ENCODE measurements at regions not wholly inside any gene's neighbourhood (a gene's known extent, or its start where the extent isn't known, plus 50 kb on each side); places are given as distances from the start of the nearest gene placed in this dataset.

- H3K4me3 ChIP-seq, result no peak overlapping the region
- ChIA-PET POLR2A (interaction anchor here (0.6 kb wide), 1 partner anchor 17 kb away, joined by 3 read pairs; no protein-coding TSS in a partner anchor), CTCF (ENCODE audit: low intra/inter-chr PET ratio) (no interaction called here)
- no peaks in the 10 kb centered on the region for H4K20me1 ChIP-seq (replicated peaks; ENCODE audit: control insufficient read depth, insufficient read depth, low read length)
- TF ChIP-seq ZNF830 (CRISPR knock-in tag; IDR thresholded peaks at IDR 0.05), result no peak
- no peak for TF ChIP-seq CREB1 (IDR thresholded peaks at IDR 0.05)
- no peak for TF ChIP-seq CREB1 (CRISPR knock-in tag; IDR thresholded peaks at IDR 0.05)
- TF ChIP-seq TARDBP (IDR thresholded peaks at IDR 0.05), result no peak
- no peak for TF ChIP-seq RNF219 (CRISPR knock-in tag; IDR thresholded peaks at IDR 0.05)
- no peak for TF ChIP-seq HLTF (IDR thresholded peaks at IDR 0.05)
- no peak for TF ChIP-seq ZNF699 (CRISPR knock-in tag; IDR thresholded peaks at IDR 0.05; ENCODE audit: insufficient replicate concordance)
- no peak for TF ChIP-seq ID3 (CRISPR knock-in tag; IDR thresholded peaks at IDR 0.05)
- TF ChIP-seq ID3 (tag; IDR thresholded peaks at IDR 0.05), result no peak
- no peak for TF ChIP-seq NFYB (IDR thresholded peaks at IDR 0.05; ENCODE audit: extremely low read depth, insufficient read length)
- TF ChIP-seq ERF (CRISPR knock-in tag; IDR thresholded peaks at IDR 0.05), result no peak
- DNase-seq (ENCODE audit: extremely low read depth in 1 of 4, low spot score in 3 of 4), result no peak
- no peak overlapping the region for H3K9ac ChIP-seq (ENCODE audit: insufficient read depth in 1 of 2, low read depth in 2 of 2, low read length in 2 of 2)
- ATAC-seq, result no peak
- BruUV-seq (replicated peaks), result no TSS peak
- H3K79me2 ChIP-seq (ENCODE audit: control insufficient read depth, insufficient read depth, low read length), result no peaks in the 10 kb centered on the region
- H3K27me3 ChIP-seq (ENCODE audit: control insufficient read depth in 2 of 2, insufficient read depth in 2 of 2, low read length in 2 of 2), result no peaks in the 10 kb centered on the region
- in situ Hi-C loops (cut with MboI), result no loop called here
- no peak overlapping the region for H3K4me2 ChIP-seq (ENCODE audit: insufficient read depth, low read length)
- H3K4me1 ChIP-seq (replicated peaks in 1 of 2; ENCODE audit: control insufficient read depth in 2 of 2, insufficient read depth in 2 of 2, low read length in 2 of 2), result no peaks in the 10 kb centered on the region
- H3K36me3 ChIP-seq (ENCODE audit: control insufficient read depth, insufficient read depth, low read length), result no peaks in the 10 kb centered on the region
- no peak overlapping the region for H3K27ac ChIP-seq (ENCODE audit: extremely low read depth, low read depth, low read length)
- intact Hi-C loops (cut with micrococcal nuclease), result no loop called here
- no peaks in the 10 kb centered on the region for H3K9me3 ChIP-seq (replicated peaks; ENCODE audit: control insufficient read depth, insufficient read depth, low read depth, low read length)
- H2AFZ ChIP-seq (ENCODE audit: low read depth, low read length), result no peak overlapping the region
- no peak for FAIRE-seq
- WGBS (ENCODE audit: insufficient coverage, low coverage, missing lambda C conversion rate), result 0% methylated on average over 3 of the region's 3 CpGs
- no peaks in the 10 kb centered on the region for H3K9me1 ChIP-seq (ENCODE audit: control insufficient read depth, insufficient read depth, low read length)
These were observed 204.9 kb upstream of the MDFIC2 start for GRCh38 chr3:70517124-70517890.
